ENCODE measurements at regions not wholly inside any gene's neighbourhood (a gene's known extent, or its start where the extent isn't known, plus 50 kb on each side); places are given as distances from the start of the nearest gene placed in this dataset.
"Not testable (repeated sequence)": the region's sequence is repeated elsewhere in the genome, so short reads cannot be mapped to it uniquely, and the experiment has no call there.

- no peak for DNase-seq (ENCODE audit: low read depth)
- no peak overlapping the region for H3K4me3 ChIP-seq (ENCODE audit: low read depth, low read length)
These were observed 168.5 kb downstream of the UTP18 start for GRCh38 chr17:51428668-51429495.

- not testable (repeated sequence) for H3K4me3 ChIP-seq (ENCODE audit: low read depth, low read length); DNase-seq (ENCODE audit: low read depth)
These were observed 169.6 kb downstream of the UTP18 start for GRCh38 chr17:51429938-51430337.

- no peak for DNase-seq (ENCODE audit: low read depth)
These were observed 170.2 kb downstream of the UTP18 start for GRCh38 chr17:51430591-51430990.

GRCh38 chr17:51434434-51435170, 174.3 kb downstream of the UTP18 start:
- H3K4me3 ChIP-seq (ENCODE audit: low read depth, low read length): no peak overlapping the region
- no peak for DNase-seq (ENCODE audit: low read depth)

More at GRCh38 chr17:51430591-51430990, 170.2 kb downstream of the UTP18 start:
- H3K4me3 ChIP-seq (ENCODE audit: low read depth, low read length): no peak overlapping the region

GRCh38 chr17:51435171-51435552, 174.8 kb downstream of the UTP18 start:
- no peak for DNase-seq (ENCODE audit: low read depth)
- no peak overlapping the region for H3K4me3 ChIP-seq (ENCODE audit: low read depth, low read length)

- H3K4me3 ChIP-seq (ENCODE audit: low read depth, low read length): no peak overlapping the region
- no peak for DNase-seq (ENCODE audit: low read depth)
These were observed 175.3 kb downstream of the UTP18 start for GRCh38 chr17:51435641-51436091.

- no peak for DNase-seq (ENCODE audit: low read depth)
- H3K4me3 ChIP-seq (ENCODE audit: low read depth, low read length): no peak overlapping the region
These were observed 179.3 kb downstream of the UTP18 start for GRCh38 chr17:51439395-51440229.

- no peak for DNase-seq (ENCODE audit: low read depth)
- no peak overlapping the region for H3K4me3 ChIP-seq (ENCODE audit: low read depth, low read length)
These were observed 181.1 kb downstream of the UTP18 start for GRCh38 chr17:51441431-51441830.

GRCh38 chr17:51442088-51442865, 181.9 kb downstream of the UTP18 start:
- no peak for DNase-seq (ENCODE audit: low read depth)
- H3K4me3 ChIP-seq (ENCODE audit: low read depth, low read length): no peak overlapping the region

- no peak for DNase-seq (ENCODE audit: low read depth)
- no peak overlapping the region for H3K4me3 ChIP-seq (ENCODE audit: low read depth, low read length)
These were observed 183.3 kb downstream of the UTP18 start for GRCh38 chr17:51443646-51444045.

GRCh38 chr17:51445946-51446345, 185.6 kb downstream of the UTP18 start:
- no peak for DNase-seq (ENCODE audit: low read depth)

GRCh38 chr17:51454456-51454978, 194.2 kb downstream of the UTP18 start:
- no peak for DNase-seq (ENCODE audit: low read depth)
- H3K4me3 ChIP-seq (ENCODE audit: low read depth, low read length): no peak overlapping the region

More at GRCh38 chr17:51445946-51446345, 185.6 kb downstream of the UTP18 start:
- H3K4me3 ChIP-seq (ENCODE audit: low read depth, low read length): no peak overlapping the region

GRCh38 chr17:51455211-51455610, 194.9 kb downstream of the UTP18 start:
- no peak overlapping the region for H3K4me3 ChIP-seq (ENCODE audit: low read depth, low read length)
- no peak for DNase-seq (ENCODE audit: low read depth)

- no peak for DNase-seq (ENCODE audit: low read depth)
- no peak overlapping the region for H3K4me3 ChIP-seq (ENCODE audit: low read depth, low read length)
These were observed 195.6 kb downstream of the UTP18 start for GRCh38 chr17:51455931-51456330.

- no peak overlapping the region for H3K4me3 ChIP-seq (ENCODE audit: low read depth, low read length)
These were observed 196.6 kb downstream of the UTP18 start for GRCh38 chr17:51456942-51457341.

GRCh38 chr17:51461578-51462004, 201.2 kb downstream of the UTP18 start:
- no peak for DNase-seq (ENCODE audit: low read depth)
- H3K4me3 ChIP-seq (ENCODE audit: low read depth, low read length): no peak overlapping the region

More at GRCh38 chr17:51456942-51457341, 196.6 kb downstream of the UTP18 start:
- DNase-seq (ENCODE audit: low read depth): no peak

- DNase-seq (ENCODE audit: low read depth): no peak
- no peak overlapping the region for H3K4me3 ChIP-seq (ENCODE audit: low read depth, low read length)
These were observed 203.0 kb downstream of the UTP18 start for GRCh38 chr17:51463353-51463752.

GRCh38 chr17:51467336-51467735, 207.0 kb downstream of the UTP18 start:
- DNase-seq (ENCODE audit: low read depth): no peak
- no peak overlapping the region for H3K4me3 ChIP-seq (ENCODE audit: low read depth, low read length)

Data from skeletal muscle cell (primary cell).